Right ventricle myocardium inferior (tissue), 1 donor: ENCODE measurements at regions not wholly inside any gene's neighbourhood (a gene's known extent, or its start where the extent isn't known, plus 50 kb on each side); places are given as distances from the start of the nearest gene placed in this dataset.
"Not testable (repeated sequence)": the region's sequence is repeated elsewhere in the genome, so short reads cannot be mapped to it uniquely, and the experiment has no call there.

Experiments
- ATAC-seq: fragments of 200-7000 bp; cut with Tn5 transposase; one replicate; pipeline ENCODE4 v1.9.1; 2020; ENCODE audit warnings: mild to moderate bottlenecking, moderate library complexity
- DNase-seq: peaks from one replicate; pipeline ENCODE4 v3.0.0; 2021; ENCODE audit errors: missing footprints
- intact Hi-C: fragments of 100-400 bp; cut with DNase I; formaldehyde crosslinking; loops from one replicate; pipeline ENCODE4 v1.11.0; 2022
- donor health status: DM: no; HTN: yes; CAD: no; lungs with severe emphysema.

DNA sequence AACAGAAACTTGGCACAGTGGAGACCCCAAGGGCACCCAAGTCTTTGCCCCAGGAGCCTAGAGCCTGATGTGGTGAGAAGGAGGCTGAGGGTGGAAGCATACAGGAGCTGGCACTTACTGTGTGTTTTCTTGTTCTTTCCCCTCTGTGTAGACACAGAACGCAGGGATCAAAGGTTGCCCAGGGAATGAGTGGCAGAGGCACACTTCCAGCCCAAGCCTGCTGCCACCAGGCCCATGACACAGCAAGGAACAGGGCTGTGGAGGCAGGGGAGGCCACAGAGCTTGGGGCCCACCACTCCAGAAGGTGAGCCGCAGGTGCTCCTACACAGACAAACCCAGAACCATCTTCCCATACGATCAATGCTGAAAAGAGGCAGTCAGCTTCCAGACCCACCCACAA lies 73.9 kb upstream of the S1PR3 start:
- no peak for ATAC-seq
- intact Hi-C loops = no loop called here
- DNase-seq = no peak

DNA sequence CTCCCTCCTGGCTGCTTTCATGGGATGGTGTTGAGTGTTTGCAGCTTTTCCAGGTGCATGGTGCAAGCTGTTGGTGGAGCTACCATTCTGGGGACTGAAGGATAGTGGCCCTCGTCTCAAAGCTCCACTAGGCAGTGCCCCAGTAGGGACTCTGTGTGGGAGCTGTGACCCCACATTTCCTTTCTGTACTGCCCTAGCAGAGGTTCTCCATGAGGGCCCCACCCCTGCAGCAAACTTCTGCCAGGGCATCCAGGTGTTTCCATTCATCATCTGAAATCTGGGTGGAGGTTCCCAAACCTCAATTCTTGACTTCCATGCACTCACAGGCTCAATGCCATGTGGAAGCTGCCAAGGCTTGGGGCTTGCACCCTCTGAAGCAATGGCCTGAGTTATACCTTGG lies 72.7 kb upstream of the S1PR3 start:
- intact Hi-C loops, DNase-seq, ATAC-seq: not testable (repeated sequence)

DNA sequence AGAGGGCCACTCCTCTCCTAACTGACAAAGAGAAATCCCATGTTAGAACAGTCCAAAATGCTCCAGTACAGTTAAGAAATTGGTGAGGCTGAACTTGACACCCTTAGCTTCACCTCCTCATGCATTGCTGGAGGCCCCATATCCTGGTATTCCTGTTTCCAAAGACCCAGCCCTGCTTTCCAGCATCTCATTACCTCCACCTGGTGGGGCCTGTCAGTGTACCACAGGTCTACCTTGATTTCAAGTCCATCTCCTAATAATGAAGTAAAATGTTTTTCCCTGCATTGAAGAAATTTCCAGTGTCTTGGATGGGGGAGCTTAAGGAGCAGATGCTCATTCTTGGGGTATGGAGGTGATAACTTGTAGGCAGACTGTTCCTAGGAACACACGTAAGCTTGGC lies 70.6 kb upstream of the S1PR3 start:
- no peak for DNase-seq
- no peak for ATAC-seq
- intact Hi-C loops = no loop called here

DNA sequence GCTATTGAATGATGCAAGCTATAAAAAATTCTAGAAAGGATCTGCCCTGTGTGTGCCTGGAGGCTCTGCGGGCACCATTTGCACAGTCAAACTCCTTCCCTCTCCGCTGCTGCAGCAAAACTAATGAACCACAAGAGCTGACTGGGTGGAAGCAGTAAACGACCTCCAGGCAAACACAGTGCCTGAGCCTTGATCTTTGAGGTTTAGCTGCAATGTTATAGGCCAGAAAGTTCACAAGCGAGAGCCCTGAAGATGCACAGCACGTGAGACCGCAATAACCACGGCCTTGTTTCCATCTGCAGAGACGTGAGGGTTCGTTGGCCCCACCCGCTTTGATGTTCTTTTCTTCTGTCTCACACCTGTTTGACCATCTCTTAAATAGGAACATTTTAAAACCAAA lies 69.2 kb upstream of the S1PR3 start:
- intact Hi-C loops = no loop called here
- no peak for DNase-seq
- ATAC-seq = no peak

DNA sequence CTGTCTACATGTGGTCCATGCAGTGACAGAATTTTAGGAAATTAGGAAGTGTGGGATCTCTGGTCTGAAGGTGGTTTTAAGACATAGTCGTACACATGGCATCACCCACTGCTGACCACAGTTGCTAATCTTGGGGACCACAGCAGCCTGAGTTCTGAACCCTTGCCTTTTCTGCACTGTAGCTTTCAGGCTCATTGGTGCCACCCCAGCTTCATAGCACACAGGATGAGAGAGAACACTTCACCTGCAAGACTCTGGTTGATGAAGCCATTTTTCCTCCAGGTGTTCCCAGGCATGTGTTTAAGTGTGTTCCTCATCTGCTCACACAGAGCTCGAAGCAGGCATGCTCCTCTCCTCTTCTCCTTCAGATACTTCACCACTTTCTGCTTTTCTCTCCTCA lies 68.2 kb upstream of the S1PR3 start:
- intact Hi-C loops = no loop called here
- no peak for DNase-seq
- ATAC-seq = no peak

DNA sequence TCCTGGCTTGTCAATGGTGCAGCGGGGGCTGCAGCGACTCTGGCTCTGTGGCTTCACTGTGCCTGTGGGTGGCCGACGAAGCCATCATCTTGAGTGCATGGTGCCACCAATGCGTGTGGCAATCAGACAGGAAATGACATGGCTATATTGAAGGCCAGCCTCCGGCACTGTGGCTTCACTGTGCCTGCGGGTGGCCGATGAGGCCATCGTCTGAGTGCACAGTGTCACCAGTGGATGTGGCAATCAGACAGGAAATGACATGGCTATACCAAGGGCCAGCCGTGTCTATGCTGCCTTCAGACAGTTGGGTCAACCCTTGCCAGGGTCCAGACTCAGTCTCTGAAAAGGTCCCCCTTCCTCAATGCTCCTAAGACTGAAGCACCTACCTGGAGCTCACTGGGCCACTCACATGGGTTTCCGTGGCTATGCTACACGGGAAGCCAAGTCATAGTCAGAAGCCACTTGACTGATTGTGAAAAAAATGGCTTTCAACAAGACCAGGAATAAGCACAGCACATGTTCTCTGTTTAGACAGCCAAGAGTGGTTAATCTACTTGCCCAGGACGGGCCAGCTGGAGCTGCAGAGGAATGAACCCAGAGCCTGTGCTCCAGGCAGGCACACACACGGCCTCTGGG lies 67.5 kb upstream of the S1PR3 start:
- peak; percentile 76 for DNase-seq
- peak; percentile 35 for ATAC-seq
- intact Hi-C loops = no loop called here

DNA sequence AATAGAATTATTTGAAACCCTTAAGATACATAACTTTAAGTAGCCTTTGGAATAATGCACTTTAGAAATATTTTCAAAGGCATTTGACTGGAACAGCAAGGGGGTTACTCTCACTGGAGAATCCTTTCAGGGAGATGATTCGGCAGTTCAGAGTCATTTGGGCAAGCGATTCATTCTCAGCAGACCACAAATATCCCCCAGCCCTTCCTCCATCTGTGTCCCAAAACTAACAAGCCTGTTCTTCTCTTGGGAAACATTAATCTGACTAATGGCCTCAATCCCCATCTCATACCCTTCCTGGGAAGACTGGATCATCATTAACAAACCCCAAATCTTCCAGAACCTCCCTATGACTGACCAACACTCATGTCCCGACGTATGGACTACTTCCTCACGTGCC lies 65.8 kb upstream of the S1PR3 start:
- no peak for DNase-seq
- no peak for ATAC-seq
- intact Hi-C loops = no loop called here

DNA sequence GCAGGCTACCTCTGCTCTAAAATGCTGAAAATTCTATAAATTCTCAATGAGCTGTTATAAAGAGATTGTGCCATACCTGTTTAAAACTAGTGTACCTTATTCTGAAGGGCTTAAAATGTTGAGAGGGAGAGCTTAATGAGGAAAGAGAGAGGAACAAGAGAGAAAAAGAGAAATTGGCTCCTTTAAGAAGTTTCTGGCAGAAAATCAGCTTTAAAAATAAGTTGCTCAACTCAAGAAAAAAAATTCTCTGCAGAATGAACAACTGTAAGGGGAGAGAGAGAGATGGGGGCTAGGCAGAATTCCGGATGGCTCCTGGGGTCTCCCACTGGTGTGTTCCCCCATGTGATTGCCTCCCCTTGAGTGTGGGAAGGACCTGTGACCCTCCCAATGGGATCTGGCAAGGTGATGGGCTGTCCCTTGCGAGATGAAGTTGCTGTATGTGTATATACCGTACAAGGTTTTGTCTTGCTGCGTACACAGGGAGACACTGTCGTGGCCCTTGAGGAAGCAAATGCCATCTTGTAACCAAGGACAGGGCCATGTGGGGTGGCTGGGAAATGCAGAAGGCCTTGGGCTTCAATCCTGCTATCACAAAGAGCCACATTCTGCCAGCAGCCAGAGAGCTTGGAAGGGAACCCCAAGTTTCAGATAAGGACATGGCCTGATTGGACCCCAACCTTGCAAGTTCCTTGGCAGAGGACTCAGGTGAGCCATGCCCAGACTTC lies 64.3 kb upstream of the S1PR3 start:
- DNase-seq = no peak
- peak; percentile 26 for ATAC-seq
- intact Hi-C loops = no loop called here

DNA sequence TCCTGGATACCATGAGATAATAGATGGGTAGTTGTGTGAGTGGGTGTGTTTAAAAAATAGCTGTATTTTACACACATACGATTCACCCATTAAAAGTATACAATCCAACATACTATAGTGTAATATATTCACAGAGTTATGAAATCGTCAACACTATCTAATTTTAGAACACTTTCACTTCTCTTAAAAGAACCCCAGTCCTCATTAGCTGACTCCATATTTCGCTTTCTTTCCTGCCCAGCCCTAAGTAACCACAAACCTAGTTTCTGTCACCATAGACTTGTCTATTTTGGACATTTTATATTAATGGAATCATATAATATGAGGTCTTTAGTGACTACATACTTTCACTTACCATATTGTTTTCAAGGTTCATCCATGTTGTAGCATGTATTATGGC lies 63.8 kb upstream of the S1PR3 start:
- ATAC-seq (no peak), DNase-seq (no peak)
- intact Hi-C loops = no loop called here

DNA sequence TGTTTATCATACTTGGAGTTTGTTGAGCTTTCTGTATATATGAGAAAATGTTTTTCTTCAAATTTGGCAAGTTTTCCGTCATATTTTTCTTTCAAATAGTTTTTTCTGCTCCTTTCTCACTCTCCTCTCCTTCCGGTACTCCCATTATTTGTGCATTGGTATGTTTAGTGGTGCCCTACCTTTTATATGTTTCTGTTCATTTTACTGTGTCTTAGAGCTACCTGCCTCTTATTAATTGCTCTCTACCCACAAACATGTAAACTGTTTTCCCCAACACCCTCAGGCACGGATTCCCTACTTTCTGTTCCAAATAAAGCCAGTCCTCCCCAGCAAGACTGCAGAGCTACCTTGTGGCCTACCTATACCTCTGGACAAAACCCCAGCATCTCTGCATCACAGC lies 60.6 kb upstream of the S1PR3 start:
- ATAC-seq (no peak), DNase-seq (no peak)
- intact Hi-C loops = no loop called here

DNA sequence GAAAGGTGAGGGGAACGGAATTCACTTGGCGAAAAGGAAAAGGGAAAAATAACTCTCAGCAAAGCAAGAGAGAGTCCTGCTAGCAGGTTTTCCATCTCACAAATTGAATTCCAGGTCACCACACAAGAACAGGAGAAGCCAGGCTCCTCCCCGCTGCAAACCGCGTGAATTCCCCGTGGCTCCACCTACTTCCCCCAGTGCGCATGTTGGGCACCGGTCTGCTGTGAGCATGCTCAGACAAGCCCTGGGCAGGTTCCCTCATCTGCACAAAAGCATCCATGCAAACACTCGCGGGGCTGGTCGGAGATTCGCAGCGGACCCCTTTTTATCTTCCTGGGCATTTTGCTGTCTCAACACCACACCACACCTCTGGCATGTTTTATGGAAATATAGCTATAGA lies 58.5 kb upstream of the S1PR3 start:
- DNase-seq = no peak
- ATAC-seq = no peak
- intact Hi-C loops = no loop called here

DNA sequence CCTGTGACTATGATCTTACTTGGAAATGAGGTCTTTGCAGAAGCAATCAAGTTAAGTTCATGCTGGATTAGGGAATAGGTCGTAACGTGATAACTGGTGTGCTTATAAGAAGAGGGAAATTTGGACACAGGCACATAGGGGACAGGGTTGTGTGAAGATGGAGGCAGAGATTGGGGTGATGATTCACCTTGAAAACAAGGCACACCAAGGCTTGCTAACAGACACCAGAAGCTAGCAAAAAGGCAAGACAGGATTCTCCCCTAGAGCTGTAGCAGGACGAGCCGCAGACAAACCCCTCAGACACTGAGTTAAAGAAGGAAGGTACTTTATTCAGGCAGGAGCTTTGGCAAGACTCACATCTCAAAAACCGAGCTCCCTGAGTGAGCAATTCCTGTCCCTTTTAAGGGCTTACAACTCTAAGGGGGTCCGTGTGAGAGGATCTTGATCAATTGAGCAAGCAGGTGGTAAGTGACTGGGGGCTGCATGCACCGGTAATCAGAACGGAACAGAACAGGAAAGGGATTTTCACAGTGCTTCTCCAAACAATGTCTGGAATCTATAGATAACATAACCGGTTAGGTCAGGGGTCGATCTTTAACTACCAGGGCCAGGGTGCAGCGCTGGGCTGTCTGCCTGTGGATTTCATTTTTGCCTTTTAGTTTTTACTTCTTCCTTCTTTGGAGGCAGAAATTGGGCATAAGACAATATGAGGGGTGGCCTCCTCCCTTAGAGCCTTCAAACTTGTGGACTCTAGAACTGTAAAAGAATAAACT lies 57.5 kb upstream of the S1PR3 start:
- no peak for ATAC-seq
- intact Hi-C loops = no loop called here
- DNase-seq = no peak

DNA sequence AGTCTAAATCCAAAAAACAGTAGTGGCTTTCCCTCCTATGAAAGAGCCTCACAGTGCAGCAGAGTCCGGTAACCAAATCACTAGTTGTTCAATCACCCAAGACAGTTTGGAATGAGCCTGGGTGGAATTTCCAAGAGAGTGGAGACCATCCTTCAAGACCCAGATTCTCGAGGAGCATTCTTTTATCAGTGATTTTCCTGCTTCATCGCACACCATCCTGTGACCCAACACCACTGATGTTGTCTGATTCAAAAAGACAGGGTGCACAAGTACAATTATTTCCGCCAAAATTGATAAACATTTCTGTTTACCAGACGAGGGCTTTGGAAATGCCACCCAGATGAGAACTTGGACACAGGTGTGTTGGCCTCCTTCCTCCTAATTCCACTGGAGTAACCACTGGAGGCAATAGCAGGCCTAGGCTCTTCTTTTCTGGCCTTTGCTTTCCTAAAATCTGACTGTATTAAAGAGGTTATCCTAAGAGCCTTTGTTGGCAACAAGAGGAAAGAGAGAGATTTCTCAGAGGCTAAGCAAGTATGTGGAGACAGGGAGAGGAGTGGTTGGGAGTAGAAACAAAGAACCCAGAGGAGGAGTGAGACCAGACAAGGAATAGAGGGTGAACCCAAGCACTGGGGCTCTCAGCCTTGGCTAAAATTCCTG lies 56.3 kb upstream of the S1PR3 start:
- ATAC-seq (no peak), DNase-seq (no peak)
- intact Hi-C loops = no loop called here

DNA sequence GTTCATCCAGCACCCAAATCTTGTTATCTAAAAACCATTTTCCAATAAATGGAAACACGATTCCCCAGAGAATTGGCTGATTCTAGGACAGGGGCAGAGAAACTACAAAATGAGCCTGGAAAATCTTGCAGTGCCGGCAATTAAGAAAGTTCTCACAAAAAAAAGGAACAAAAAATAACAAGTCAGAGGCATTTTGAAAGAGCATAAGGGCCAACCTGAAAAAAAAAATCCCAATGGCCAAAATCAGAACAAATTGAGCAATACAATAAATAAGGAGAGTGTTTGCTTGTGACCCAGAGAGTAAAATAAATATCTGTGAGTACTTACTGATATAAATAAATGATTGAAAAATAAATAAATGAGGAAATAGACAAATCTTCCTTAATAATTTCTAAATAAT lies 55.1 kb upstream of the S1PR3 start:
- ATAC-seq (no peak), DNase-seq (no peak)
- intact Hi-C loops = no loop called here

DNA sequence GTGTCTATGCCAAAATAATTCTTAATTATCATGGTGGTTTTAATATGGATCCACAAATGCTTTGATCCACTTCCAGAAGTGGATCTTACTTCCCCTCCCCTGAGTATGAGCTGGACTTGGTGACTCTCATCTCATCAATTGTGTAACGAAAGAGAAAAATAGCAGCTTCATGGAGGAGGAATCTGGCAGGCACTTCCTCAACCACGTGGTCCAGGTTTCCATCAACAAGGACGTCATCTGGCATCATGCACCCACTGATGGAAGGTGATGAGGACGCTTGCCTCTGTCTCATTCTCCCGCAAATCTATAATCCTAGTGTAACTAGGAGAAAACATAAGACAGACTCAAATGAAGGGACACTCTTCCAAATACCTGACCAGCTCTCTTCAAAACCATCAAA lies 54.6 kb upstream of the S1PR3 start:
- DNase-seq (no peak), ATAC-seq (peak; percentile 44)
- intact Hi-C loops = no loop called here

DNA sequence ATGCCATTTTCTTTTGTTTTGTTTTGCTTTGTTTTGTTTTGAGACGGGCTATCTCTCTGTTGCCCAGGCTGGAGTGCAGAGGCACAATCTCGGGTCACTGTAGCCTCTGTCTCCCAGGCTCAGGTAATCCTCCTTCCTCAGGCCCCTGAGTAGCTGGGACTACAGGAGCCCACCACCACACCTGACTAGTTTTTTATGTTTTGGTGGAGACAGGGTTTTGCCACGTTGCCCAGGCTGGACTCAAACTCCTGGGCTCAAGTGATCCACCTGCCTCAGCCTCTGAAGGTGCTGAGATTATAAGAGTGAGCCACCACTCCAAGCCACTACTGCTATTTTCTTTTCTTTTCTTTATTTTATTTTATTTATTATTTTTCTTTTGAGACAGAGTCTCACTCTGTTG lies 54.0 kb upstream of the S1PR3 start:
- DNase-seq = no peak
- intact Hi-C loops = no loop called here
- ATAC-seq = no peak

DNA sequence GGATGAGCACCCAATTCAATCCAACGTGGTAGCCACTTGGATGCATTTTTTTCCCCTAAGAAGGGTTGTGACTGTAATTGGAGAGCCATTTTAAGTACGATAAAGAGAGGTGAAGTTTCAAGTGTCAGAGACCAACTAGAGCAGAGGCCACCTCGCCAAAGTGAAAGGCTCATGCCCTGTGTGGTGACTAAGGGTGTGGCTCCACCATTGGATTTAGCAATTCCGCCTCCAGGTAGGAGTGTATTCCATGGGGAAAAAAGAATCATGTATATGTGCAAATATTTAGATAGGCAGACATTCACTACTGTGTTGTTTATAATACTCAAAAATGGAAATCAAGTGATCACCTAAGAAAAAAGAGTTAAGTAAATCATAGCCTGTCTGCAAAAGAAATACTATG lies 53.1 kb upstream of the S1PR3 start:
- DNase-seq (no peak), ATAC-seq (no peak)
- intact Hi-C loops = no loop called here
